ENCODE measurements at regions not wholly inside any gene's neighbourhood (a gene's known extent, or its start where the extent isn't known, plus 50 kb on each side); places are given as distances from the start of the nearest gene placed in this dataset.

- ChIA-PET POLR2A (ENCODE audit: partially characterized antibody) (no interaction called here), CTCF (ENCODE audit: partially characterized antibody) (no interaction called here)
- H3K4me1 Mint-ChIP-seq = no peaks in the 10 kb centered on the region
- H3K9me3 Mint-ChIP-seq = peaks cover 0 to 5% (median 2%) of the 10 kb centered on the region in 8 donors
- no peak overlapping the region for H3K4me3 Mint-ChIP-seq
- intact Hi-C loops (cut with micrococcal nuclease) = no loop called here
- H3K4me3 ChIP-seq (ENCODE audit: low read length in 2 of 2) = no peak overlapping the region
- H3K27ac ChIP-seq (ENCODE audit: low read depth, low read length) = no peak overlapping the region
- H3K27me3 ChIP-seq (ENCODE audit: insufficient read depth, low read length) = no peaks in the 10 kb centered on the region
- no peaks in the 10 kb centered on the region for H3K36me3 ChIP-seq (ENCODE audit: insufficient read depth, low read length)
- no peak for DNase-seq
- H3K36me3 Mint-ChIP-seq = no peaks in the 10 kb centered on the region
- no peaks in the 10 kb centered on the region for H3K4me1 ChIP-seq (ENCODE audit: insufficient read depth, low read length)
- no peaks in the 10 kb centered on the region for H3K9me3 ChIP-seq (ENCODE audit: control insufficient read depth in 1 of 2, low read length in 2 of 2)
- H3K27ac Mint-ChIP-seq = no peak overlapping the region
- no peaks in the 10 kb centered on the region for H3K27me3 Mint-ChIP-seq
Measured at GRCh38 chr3:154852515-154852914, 227.6 kb upstream of the MME start.

GRCh38 chr3:154851644-154852043, 228.5 kb upstream of the MME start:
- H3K4me3 Mint-ChIP-seq = no peak overlapping the region
- intact Hi-C loops (cut with micrococcal nuclease) = no loop called here
- ChIA-PET CTCF (ENCODE audit: partially characterized antibody) (interaction anchor here (0.7 kb wide), 1 partner anchor 58 kb away, joined by 3 read pairs; no protein-coding TSS in a partner anchor), POLR2A (ENCODE audit: partially characterized antibody) (no interaction called here)
- H3K36me3 Mint-ChIP-seq = no peaks in the 10 kb centered on the region
- H3K27ac ChIP-seq (ENCODE audit: low read depth, low read length) = no peak overlapping the region
- no peaks in the 10 kb centered on the region for H3K27me3 ChIP-seq (ENCODE audit: insufficient read depth, low read length)
- H3K4me1 ChIP-seq (ENCODE audit: insufficient read depth, low read length) = no peaks in the 10 kb centered on the region
- no peak overlapping the region for H3K27ac Mint-ChIP-seq
- peaks cover 0 to 5% (median 2%) of the 10 kb centered on the region in 8 donors for H3K9me3 Mint-ChIP-seq
- no peak for DNase-seq
- H3K36me3 ChIP-seq (ENCODE audit: insufficient read depth, low read length) = no peaks in the 10 kb centered on the region
- H3K27me3 Mint-ChIP-seq = no peaks in the 10 kb centered on the region
- H3K4me1 Mint-ChIP-seq = no peaks in the 10 kb centered on the region
- no peak overlapping the region for H3K4me3 ChIP-seq (ENCODE audit: low read length in 2 of 2)
- H3K9me3 ChIP-seq (ENCODE audit: control insufficient read depth in 1 of 2, low read length in 2 of 2) = no peaks in the 10 kb centered on the region

GRCh38 chr3:154850921-154851320, 229.2 kb upstream of the MME start:
- Mint-ChIP-seq H3K4me1 (no peaks in the 10 kb centered on the region), H3K27me3 (no peaks in the 10 kb centered on the region), H3K4me3 (no peak overlapping the region), H3K27ac (no peak overlapping the region), H3K9me3 (peaks cover 0 to 5% (median 2%) of the 10 kb centered on the region in 8 donors), H3K36me3 (no peaks in the 10 kb centered on the region)
- ChIA-PET CTCF (ENCODE audit: partially characterized antibody) (no interaction called here), POLR2A (ENCODE audit: partially characterized antibody) (no interaction called here)
- Histone ChIP-seq H3K4me3 (ENCODE audit: low read length in 2 of 2) (no peak overlapping the region), H3K27me3 (ENCODE audit: insufficient read depth, low read length) (no peaks in the 10 kb centered on the region), H3K9me3 (ENCODE audit: control insufficient read depth in 1 of 2, low read length in 2 of 2) (no peaks in the 10 kb centered on the region), H3K36me3 (ENCODE audit: insufficient read depth, low read length) (no peaks in the 10 kb centered on the region), H3K4me1 (ENCODE audit: insufficient read depth, low read length) (no peaks in the 10 kb centered on the region), H3K27ac (ENCODE audit: low read depth, low read length) (no peak overlapping the region)
- intact Hi-C loops (cut with micrococcal nuclease) = no loop called here
- DNase-seq = no peak

- Mint-ChIP-seq H3K36me3 (no peaks in the 10 kb centered on the region), H3K4me3 (no peak overlapping the region), H3K27me3 (no peaks in the 10 kb centered on the region), H3K9me3 (peaks cover 0 to 5% (median 2%) of the 10 kb centered on the region in 8 donors), H3K4me1 (no peaks in the 10 kb centered on the region), H3K27ac (no peak overlapping the region)
- intact Hi-C loops (cut with micrococcal nuclease) = no loop called here
- CTCF ChIA-PET (ENCODE audit: partially characterized antibody) = no interaction called here
- Histone ChIP-seq H3K4me3 (ENCODE audit: low read length in 2 of 2) (no peak overlapping the region), H3K27ac (ENCODE audit: low read depth, low read length) (no peak overlapping the region), H3K4me1 (ENCODE audit: insufficient read depth, low read length) (no peaks in the 10 kb centered on the region), H3K27me3 (ENCODE audit: insufficient read depth, low read length) (no peaks in the 10 kb centered on the region), H3K9me3 (ENCODE audit: control insufficient read depth in 1 of 2, low read length in 2 of 2) (no peaks in the 10 kb centered on the region), H3K36me3 (ENCODE audit: insufficient read depth, low read length) (no peaks in the 10 kb centered on the region)
- DNase-seq = no peak
- POLR2A ChIA-PET (ENCODE audit: partially characterized antibody) = no interaction called here
Measured at GRCh38 chr3:154849408-154849807, 230.7 kb upstream of the MME start.

GRCh38 chr3:154844863-154845262, 235.3 kb upstream of the MME start:
- Histone ChIP-seq H3K4me1 (ENCODE audit: insufficient read depth, low read length) (no peaks in the 10 kb centered on the region), H3K9me3 (ENCODE audit: control insufficient read depth in 1 of 2, low read length in 2 of 2) (no peaks in the 10 kb centered on the region), H3K27ac (ENCODE audit: low read depth, low read length) (no peak overlapping the region), H3K4me3 (ENCODE audit: low read length in 2 of 2) (no peak overlapping the region), H3K36me3 (ENCODE audit: insufficient read depth, low read length) (no peaks in the 10 kb centered on the region), H3K27me3 (ENCODE audit: insufficient read depth, low read length) (no peaks in the 10 kb centered on the region)
- ChIA-PET CTCF (ENCODE audit: partially characterized antibody) (no interaction called here), POLR2A (ENCODE audit: partially characterized antibody) (no interaction called here)
- H3K27ac Mint-ChIP-seq = no peak overlapping the region
- intact Hi-C loops (cut with micrococcal nuclease) = no loop called here
- no peak overlapping the region for H3K4me3 Mint-ChIP-seq
- no peaks in the 10 kb centered on the region for H3K4me1 Mint-ChIP-seq
- DNase-seq = no peak
- H3K36me3 Mint-ChIP-seq = no peaks in the 10 kb centered on the region
- peaks cover 0 to 10% (median 3%) of the 10 kb centered on the region in 8 donors for H3K9me3 Mint-ChIP-seq
- H3K27me3 Mint-ChIP-seq = no peaks in the 10 kb centered on the region

- ChIA-PET POLR2A (ENCODE audit: partially characterized antibody) (no interaction called here), CTCF (ENCODE audit: partially characterized antibody) (no interaction called here)
- no peaks in the 10 kb centered on the region for H3K4me1 ChIP-seq (ENCODE audit: insufficient read depth, low read length)
- Mint-ChIP-seq H3K27me3 (no peaks in the 10 kb centered on the region), H3K4me3 (no peak overlapping the region), H3K27ac (no peak overlapping the region), H3K4me1 (no peaks in the 10 kb centered on the region), H3K9me3 (peaks cover 0 to 5% (median under 1%) of the 10 kb centered on the region in 8 donors), H3K36me3 (no peaks in the 10 kb centered on the region)
- DNase-seq = no peak
- no peaks in the 10 kb centered on the region for H3K9me3 ChIP-seq (ENCODE audit: control insufficient read depth in 1 of 2, low read length in 2 of 2)
- H3K27ac ChIP-seq (ENCODE audit: low read depth, low read length) = no peak overlapping the region
- H3K27me3 ChIP-seq (ENCODE audit: insufficient read depth, low read length) = no peaks in the 10 kb centered on the region
- H3K4me3 ChIP-seq (ENCODE audit: low read length in 2 of 2) = no peak overlapping the region
- H3K36me3 ChIP-seq (ENCODE audit: insufficient read depth, low read length) = no peaks in the 10 kb centered on the region
- intact Hi-C loops (cut with micrococcal nuclease) = no loop called here
Measured at GRCh38 chr3:154843647-154844046, 236.5 kb upstream of the MME start.

GRCh38 chr3:154842536-154842935, 237.6 kb upstream of the MME start:
- Mint-ChIP-seq H3K9me3 (peaks cover 0 to 7% (median under 1%) of the 10 kb centered on the region in 8 donors), H3K4me1 (no peaks in the 10 kb centered on the region), H3K27ac (no peak overlapping the region), H3K36me3 (no peaks in the 10 kb centered on the region), H3K27me3 (no peaks in the 10 kb centered on the region), H3K4me3 (no peak overlapping the region)
- no peak overlapping the region for H3K27ac ChIP-seq (ENCODE audit: low read depth, low read length)
- H3K27me3 ChIP-seq (ENCODE audit: insufficient read depth, low read length) = no peaks in the 10 kb centered on the region
- H3K9me3 ChIP-seq (ENCODE audit: control insufficient read depth in 1 of 2, low read length in 2 of 2) = no peaks in the 10 kb centered on the region
- no peaks in the 10 kb centered on the region for H3K4me1 ChIP-seq (ENCODE audit: insufficient read depth, low read length)
- no peaks in the 10 kb centered on the region for H3K36me3 ChIP-seq (ENCODE audit: insufficient read depth, low read length)
- CTCF ChIA-PET (ENCODE audit: partially characterized antibody) = no interaction called here
- intact Hi-C loops (cut with micrococcal nuclease) = no loop called here
- POLR2A ChIA-PET (ENCODE audit: partially characterized antibody) = no interaction called here
- no peak overlapping the region for H3K4me3 ChIP-seq (ENCODE audit: low read length in 2 of 2)
- no peak for DNase-seq

GRCh38 chr3:154835639-154836038, 244.5 kb upstream of the MME start:
- no peaks in the 10 kb centered on the region for H3K9me3 ChIP-seq (ENCODE audit: control insufficient read depth in 1 of 2, low read length in 2 of 2)
- no peak overlapping the region for H3K27ac ChIP-seq (ENCODE audit: low read depth, low read length)
- H3K9me3 Mint-ChIP-seq = peaks cover 0 to 3% (median 0%) of the 10 kb centered on the region in 8 donors
- no peaks in the 10 kb centered on the region for H3K27me3 Mint-ChIP-seq
- ChIA-PET POLR2A (ENCODE audit: partially characterized antibody) (no interaction called here), CTCF (ENCODE audit: partially characterized antibody) (no interaction called here)
- H3K4me1 Mint-ChIP-seq = no peaks in the 10 kb centered on the region
- no peaks in the 10 kb centered on the region for H3K27me3 ChIP-seq (ENCODE audit: insufficient read depth, low read length)
- H3K27ac Mint-ChIP-seq = no peak overlapping the region
- DNase-seq = no peak
- H3K4me3 Mint-ChIP-seq = no peak overlapping the region
- H3K36me3 ChIP-seq (ENCODE audit: insufficient read depth, low read length) = no peaks in the 10 kb centered on the region
- no peaks in the 10 kb centered on the region for H3K4me1 ChIP-seq (ENCODE audit: insufficient read depth, low read length)
- no peak overlapping the region for H3K4me3 ChIP-seq (ENCODE audit: low read length in 2 of 2)
- no peaks in the 10 kb centered on the region for H3K36me3 Mint-ChIP-seq
- intact Hi-C loops (cut with micrococcal nuclease) = no loop called here
